Ovary (tissue), 3 donors: ENCODE measurements at regions not wholly inside any gene's neighbourhood (a gene's known extent, or its start where the extent isn't known, plus 50 kb on each side); places are given as distances from the start of the nearest gene placed in this dataset.

ENCODE experiments used
- EP300 ChIP-seq: sonication (generic); formaldehyde crosslinking; IDR thresholded peaks from one replicate; pipeline ENCODE4 v1.6.1; 2017; ENCODE audit warnings: antibody characterized with exemption
- POLR2A ChIP-seq: fragments of 450-650 bp; IDR thresholded peaks from one replicate; pipeline ENCODE4 v1.6.1; 2017; ENCODE audit warnings: antibody characterized with exemption, mild to moderate bottlenecking, moderate library complexity
- TF ChIP-seq, protein P1 (sequence below), 3 donors: fragments of 450-650 bp in 2 of 3; fragments of 200-600 bp in 1 of 3; IDR thresholded peaks; one replicate each; pipeline versions ENCODE4 v1.5.1 to v1.8.0; 2016 to 2022; ENCODE audit warnings: antibody characterized with exemption in 3 of 3, mild to moderate bottlenecking in 1 of 3
- donor health status: DM: no; HTN: no; CAD: no.

DNA sequence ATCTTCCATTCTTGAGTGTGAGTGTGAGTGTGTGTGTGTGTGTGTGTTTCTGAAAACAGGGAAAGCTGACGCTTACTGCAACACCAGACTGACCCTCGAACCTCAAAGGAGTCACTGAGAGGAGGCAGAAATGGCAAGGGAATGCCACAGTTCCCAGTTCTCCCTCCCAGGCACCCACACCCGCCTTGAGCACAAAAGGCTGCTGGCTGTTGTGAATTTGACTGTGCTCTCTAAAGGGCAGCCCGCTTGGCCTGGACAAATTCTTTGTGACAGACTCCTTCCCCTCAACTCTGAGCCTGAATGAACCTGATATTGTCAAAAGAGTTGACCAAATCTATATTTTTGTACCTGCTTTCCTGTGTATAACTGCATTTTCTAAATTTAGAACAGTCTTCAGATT, 245.7 kb upstream of the IRX2 start:
- TF ChIP-seq, protein P1, sequence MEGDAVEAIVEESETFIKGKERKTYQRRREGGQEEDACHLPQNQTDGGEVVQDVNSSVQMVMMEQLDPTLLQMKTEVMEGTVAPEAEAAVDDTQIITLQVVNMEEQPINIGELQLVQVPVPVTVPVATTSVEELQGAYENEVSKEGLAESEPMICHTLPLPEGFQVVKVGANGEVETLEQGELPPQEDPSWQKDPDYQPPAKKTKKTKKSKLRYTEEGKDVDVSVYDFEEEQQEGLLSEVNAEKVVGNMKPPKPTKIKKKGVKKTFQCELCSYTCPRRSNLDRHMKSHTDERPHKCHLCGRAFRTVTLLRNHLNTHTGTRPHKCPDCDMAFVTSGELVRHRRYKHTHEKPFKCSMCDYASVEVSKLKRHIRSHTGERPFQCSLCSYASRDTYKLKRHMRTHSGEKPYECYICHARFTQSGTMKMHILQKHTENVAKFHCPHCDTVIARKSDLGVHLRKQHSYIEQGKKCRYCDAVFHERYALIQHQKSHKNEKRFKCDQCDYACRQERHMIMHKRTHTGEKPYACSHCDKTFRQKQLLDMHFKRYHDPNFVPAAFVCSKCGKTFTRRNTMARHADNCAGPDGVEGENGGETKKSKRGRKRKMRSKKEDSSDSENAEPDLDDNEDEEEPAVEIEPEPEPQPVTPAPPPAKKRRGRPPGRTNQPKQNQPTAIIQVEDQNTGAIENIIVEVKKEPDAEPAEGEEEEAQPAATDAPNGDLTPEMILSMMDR (IDR thresholded peaks at IDR 0.05): no peak
- TF ChIP-seq POLR2A (no peak), EP300 (no peak)
